NAMALWA (cell line): ENCODE measurements at regions not wholly inside any gene's neighbourhood (a gene's known extent, or its start where the extent isn't known, plus 50 kb on each side); places are given as distances from the start of the nearest gene placed in this dataset.

ENCODE experiments used
- DNase-seq: peaks from one replicate; pipeline ENCODE4 v3.0.0-alpha.2; 2015; ENCODE audit warnings: low spot score

- no peak for DNase-seq
These were observed 105.9 kb downstream of the CPZ start for GRCh38 chr4:8698341-8699062.

GRCh38 chr4:8697826-8698225 is 105.3 kb downstream of the CPZ start:
- DNase-seq, result no peak

DNA sequence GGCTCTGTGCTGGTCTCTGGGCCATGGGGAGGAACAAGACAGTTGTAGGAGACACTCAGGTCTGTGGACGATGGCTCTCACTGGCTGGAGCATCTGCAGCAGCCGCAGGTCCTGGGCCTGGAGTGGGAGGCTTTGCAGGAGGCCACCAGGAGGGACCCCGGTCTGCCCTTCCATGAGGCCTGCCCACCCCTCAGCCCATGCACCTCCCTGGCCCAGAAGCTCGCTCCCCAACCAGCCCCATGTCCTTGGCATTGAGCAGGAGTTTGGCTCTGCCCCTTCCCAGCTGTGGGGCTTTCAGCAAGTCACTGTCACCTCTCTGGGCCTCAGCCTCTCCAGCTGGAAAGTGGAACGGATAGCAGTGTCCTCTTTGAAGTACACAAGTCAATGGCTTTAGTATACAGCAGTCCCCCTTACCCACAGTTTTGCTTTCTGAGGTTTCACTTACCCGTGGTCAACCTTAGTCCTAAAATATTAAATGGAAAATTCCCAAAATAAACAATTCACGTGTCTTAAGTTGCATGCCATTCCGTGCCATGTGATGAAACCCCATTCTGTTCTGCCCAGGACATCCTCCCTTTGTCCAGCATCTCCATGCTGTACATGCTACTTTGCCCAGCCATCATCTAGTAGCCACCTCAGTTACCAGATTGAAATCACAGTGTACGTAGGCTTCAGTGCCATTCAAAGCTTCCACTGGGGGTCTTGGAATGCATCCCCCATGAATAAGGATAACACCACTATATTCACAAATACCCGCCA is 104.0 kb downstream of the CPZ start:
- DNase-seq, result no peak

DNA sequence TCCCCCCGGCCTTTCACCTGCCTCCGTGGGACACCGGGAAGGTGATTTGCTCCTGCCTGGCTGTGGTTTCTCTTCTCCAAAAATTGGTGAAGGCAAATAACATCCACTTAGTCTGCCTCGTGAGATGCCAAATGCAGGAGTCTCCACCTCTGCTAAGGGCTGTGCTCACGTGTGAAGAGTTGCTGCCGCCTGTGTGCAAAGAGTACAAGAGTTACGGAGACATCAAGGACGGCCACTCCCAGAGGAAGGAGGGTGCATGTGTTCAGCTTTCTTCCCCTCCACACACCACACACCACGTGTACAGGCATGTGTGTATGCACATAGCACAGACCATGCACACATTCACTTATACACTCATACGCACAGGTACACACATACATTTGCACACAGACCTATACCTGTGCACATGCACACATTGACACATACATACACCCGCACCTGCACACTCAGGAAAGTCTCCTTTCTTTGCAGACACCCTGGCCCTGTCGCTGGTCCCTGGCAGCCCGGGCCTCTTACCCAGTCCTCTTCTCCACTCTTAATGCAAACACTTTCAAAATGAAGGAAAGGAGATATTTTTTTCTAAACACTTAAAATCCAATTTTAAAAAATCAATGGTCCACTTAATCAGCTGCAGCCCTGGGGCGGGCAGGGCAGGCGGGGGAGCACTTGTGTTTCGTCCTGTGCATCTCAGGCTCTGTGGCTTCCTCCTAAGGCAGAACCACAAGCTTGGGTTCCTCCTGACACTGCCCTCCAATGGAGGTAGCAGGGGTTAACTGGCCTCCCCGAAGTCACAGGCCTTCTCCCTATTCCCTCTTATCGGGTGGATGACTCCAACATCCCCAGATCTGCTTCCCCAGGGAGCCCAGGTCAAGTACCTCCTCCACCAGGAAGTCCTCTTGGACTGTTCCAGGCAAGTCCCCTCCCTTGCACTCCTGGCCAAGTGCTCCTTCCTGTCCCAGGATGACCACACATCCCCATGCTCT is 103.0 kb downstream of the CPZ start:
- DNase-seq, result no peak

DNA sequence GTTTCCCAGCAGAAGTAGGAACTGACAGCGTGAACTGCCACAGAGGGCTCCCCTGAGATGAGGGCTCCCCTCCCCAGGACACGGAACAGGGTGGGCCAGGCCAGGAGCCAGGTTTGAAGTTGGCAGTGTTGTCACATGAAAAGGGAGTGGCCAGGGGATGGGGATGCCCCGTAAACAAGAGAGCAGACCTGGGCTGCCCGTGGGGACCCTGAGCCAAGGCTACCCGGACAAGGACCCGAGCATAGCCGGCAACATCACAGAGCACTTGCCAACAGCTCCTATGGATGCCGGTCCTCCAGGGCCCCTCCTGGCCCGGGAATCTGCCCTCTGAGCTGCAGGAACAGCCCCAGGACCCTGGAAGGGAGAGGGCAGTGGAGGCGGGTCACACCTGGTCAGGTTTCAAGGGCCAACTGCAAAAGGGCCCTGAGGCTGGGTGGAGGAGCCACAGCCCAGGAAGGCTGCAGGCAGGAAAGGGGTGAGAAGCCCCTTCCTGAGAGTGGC is 102.1 kb downstream of the CPZ start:
- DNase-seq, result no peak

- DNase-seq, result no peak
These were observed 101.7 kb downstream of the CPZ start for GRCh38 chr4:8694226-8694625.

GRCh38 chr4:8691151-8691775 is 98.7 kb downstream of the CPZ start:
- DNase-seq, result no peak

DNA sequence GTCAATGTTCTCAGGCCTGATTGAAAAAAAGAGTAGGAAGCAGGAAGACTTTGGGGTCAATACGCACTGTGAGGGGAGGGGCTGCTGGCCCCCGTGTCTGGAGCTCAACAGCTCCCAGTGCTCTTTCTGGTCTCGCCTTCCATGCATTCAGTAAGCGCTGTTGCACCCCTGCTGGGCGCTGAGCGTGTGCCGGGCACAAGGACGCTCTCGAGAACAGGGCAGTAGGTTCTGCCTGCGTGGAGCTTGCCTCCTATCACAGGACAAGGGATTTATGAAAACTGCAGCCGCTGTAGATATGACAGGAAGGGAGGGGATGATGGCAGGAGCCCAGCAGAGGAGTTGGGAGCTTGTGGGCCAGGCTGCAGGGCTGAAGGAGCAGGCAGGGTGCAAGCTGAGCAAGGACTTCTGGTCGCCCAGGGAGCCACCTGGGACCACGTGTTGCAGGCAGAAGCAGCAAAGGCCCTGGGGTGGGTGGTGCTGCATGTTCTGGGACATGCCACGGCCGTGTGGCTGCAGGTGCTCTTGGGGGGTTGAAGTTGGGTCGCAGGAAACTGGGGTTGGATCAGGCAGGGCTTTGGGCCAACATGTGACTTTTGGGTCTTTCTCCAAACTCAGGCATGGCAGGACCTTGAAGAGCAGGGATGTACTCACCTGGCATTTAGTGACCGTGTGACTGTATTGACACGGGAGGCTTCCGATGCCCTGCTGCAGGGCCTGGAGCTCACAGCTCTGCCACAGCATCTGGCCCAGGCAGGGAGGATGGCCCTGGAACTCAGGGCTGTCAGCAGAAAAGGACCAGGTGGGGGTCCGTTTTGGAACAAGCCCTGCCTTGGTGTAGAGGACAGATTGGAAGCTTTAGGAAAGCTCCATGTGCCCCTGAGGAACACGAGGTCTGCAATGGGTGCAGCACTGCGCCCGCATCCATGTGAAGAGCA is 97.9 kb downstream of the CPZ start:
- DNase-seq, result no peak

DNA sequence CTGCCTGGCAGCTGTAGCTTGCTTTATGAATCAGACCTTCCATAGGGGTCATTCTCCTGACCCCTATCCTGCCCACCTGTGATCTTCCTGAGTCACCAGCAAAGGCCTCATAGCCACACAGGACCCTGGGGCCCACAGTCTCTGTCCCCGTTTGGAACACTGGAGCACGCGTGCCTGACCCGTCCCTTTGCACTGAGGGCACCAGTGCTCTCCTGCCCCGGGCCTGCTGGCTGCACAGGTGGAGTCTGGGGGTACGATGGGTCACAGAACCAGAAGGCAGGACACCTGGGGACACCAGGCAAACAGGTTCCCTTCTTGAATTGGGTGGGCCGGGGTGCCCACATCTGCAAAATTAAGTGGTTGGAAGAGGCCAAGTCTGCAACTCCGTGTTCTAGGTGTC is 97.2 kb downstream of the CPZ start:
- no peak for DNase-seq

GRCh38 chr4:8688908-8689445 is 96.4 kb downstream of the CPZ start:
- DNase-seq, result no peak

DNA sequence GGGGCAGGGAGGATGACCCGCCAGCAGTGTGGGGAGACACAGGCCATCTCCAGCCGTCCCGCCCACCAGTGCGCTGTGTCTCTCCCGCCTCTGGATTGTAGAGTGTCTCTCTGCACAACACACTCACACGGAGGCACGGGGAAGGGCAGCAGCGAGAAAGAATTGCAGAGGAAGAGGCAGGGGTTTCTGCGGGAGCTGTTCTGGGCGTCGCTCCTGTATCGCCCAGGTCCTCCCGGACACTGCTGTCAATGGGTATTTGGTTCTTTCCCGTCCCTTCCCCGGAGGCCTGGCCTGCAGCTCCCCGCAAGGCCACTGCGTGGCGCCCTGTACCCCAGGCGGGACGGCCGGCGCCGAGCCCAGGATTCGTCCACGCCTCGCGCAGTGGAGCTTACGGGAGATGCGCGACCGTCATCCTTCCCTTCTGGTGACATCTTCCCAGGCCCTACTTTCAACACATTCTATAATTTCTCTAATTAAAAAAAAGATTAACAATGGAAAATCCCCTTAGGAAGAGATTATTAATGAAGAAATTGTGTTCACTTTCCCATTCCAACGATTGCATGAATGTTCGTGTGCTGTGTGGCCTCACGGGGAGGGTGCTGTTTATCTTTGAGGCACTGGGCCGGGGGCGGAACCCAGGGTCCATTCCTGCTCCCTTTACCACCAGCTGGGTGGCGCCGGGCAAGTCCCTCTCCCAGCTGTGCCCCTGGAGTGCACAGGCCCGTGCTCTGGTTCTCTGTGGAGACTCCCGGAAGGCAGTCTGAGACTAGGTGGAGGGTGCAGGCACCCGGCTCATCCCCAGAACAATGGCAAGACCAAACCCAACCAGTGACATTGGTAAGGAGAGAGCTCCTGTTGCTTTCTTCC is 95.7 kb downstream of the CPZ start:
- no peak for DNase-seq

DNA sequence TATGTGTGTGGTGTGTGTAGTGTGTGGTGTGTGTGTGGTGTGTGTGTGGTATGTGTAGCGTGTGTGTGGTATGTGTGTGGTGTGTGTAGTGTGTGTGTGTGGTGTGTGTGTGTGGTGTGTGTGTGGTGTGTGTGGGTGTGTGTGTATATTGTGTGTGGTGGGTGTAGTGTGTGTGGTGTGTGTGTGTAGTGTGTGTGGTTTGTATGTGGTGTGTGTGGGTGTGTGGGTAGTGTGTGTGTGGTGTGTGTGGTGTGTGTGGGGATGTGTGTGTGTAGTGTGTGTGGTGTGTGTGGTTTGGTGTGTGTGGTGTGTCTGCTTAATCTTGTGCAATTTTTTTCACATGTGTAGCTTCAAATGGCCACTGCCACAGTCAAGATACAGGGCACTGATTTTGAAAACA is 94.5 kb downstream of the CPZ start:
- DNase-seq, result no peak

GRCh38 chr4:8685831-8686230 is 93.3 kb downstream of the CPZ start:
- DNase-seq, result no peak

GRCh38 chr4:8683462-8683861 is 90.9 kb downstream of the CPZ start:
- no peak for DNase-seq

DNA sequence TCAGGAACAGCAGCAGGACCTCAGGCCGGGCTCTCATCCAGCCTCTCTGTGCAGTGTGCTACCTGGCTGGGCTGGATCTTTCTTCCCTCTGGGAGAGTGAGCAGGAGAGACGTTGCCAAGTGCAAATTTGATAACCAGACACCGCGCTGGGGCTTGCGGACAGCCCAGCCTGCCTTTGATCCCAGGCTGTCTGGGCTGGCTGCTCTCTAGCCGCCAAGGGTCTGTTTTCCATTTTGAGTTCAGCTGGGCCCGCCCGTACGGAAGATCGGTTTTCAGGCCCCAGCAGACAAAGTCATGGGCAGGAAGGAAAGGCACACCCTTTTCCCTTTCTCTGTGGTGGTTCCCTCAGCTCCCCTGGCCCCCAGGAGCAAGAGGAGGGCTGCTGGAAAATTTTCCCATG is 90.2 kb downstream of the CPZ start:
- no peak for DNase-seq

DNA sequence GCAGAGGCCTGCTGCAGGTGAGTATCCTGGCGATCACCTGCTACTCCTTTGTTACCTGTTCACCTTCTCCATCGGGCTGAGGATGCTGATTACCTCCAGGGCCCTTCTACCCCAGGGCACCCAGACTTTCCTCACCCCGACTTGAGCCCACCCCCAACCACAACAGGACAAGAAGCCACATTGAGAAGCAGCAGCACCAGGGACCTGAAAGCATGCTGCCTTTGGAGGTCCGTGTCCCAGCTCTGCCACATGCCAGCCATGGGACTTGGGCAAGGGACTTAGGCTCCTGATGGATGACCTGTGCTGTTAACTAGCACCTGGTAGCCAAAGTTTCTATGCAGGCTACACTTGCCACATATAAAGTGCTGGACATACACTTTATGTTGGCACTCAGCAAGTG is 89.7 kb downstream of the CPZ start:
- DNase-seq, result no peak

- DNase-seq, result no peak
These were observed 88.8 kb downstream of the CPZ start for GRCh38 chr4:8681391-8681790.

- no peak for DNase-seq
These were observed 86.5 kb downstream of the CPZ start for GRCh38 chr4:8679032-8679431.

DNA sequence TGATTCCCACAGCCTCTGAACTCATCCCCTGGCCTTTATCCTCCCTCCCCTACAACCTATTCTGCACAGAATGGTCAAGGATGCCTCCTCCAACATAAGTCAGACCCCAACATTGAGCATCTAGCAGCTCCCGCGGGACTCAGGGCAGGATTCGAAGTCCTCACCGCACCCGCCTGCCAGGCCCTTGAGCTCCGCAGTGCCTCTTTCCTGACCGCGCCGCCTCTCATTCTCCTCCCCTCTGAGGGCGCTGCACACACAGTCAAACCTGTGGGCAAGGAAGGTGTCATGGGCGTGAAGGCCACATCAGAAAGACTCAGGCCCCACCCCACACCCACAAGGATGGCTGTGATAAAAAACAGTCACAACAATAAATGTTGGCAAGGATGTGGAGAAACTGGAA is 84.1 kb downstream of the CPZ start:
- no peak for DNase-seq

DNA sequence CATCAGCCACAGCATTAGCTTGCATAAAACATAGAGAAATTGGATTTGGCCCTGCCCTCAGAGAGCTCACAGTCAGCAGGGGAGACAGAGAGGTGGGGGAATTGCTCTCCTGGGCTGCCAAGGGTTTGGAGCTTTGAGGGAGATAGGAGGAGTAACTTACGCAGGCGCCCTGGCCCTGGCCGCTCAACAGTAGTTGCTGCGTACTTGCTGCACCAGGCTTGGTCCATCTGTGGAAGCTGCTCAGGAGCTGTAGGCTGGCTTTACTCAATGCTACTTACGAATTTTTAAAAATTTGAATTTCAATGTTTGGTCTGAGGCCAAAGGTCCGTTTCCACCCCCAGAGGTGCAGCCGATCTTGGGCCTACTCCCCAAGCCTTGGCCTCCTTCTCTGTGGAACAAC is 83.3 kb downstream of the CPZ start:
- DNase-seq, result no peak
